Central memory CD4-positive, alpha-beta T cell (primary cell): ENCODE measurements at regions not wholly inside any gene's neighbourhood (a gene's known extent, or its start where the extent isn't known, plus 50 kb on each side); places are given as distances from the start of the nearest gene placed in this dataset.
A peak's percentile ranks its signal among the peaks of the same experiment; 100 is the strongest.

Experiments
- DNase-seq: peaks from one replicate; pipeline ENCODE4 v3.0.0; 2022

- DNase-seq: no peak
Observed at GRCh38 chr7:50208378-50208982, 96.0 kb upstream of the IKZF1 start.

GRCh38 chr7:50207686-50208255, 96.7 kb upstream of the IKZF1 start:
- no peak for DNase-seq

- no peak for DNase-seq
Observed at GRCh38 chr7:50207251-50207564, 97.3 kb upstream of the IKZF1 start.

GRCh38 chr7:50206453-50207250, 97.9 kb upstream of the IKZF1 start:
- peak; percentile 70 for DNase-seq

GRCh38 chr7:50205011-50205410, 99.5 kb upstream of the IKZF1 start:
- no peak for DNase-seq

GRCh38 chr7:50204581-50204980, 99.9 kb upstream of the IKZF1 start:
- DNase-seq: peak; percentile 44

GRCh38 chr7:50203521-50203920, 101.0 kb upstream of the IKZF1 start:
- DNase-seq: no peak

GRCh38 chr7:50202052-50202555, 102.4 kb upstream of the IKZF1 start:
- no peak for DNase-seq

- DNase-seq: no peak
Observed at GRCh38 chr7:50199824-50200223, 104.7 kb upstream of the IKZF1 start.

- DNase-seq: no peak
Observed at GRCh38 chr7:50197549-50197948, 104.5 kb upstream of the ZPBP start.

GRCh38 chr7:50196719-50197118, 103.7 kb upstream of the ZPBP start:
- no peak for DNase-seq

GRCh38 chr7:50190776-50191175, 97.7 kb upstream of the ZPBP start:
- no peak for DNase-seq

- DNase-seq: no peak
Observed at GRCh38 chr7:50189371-50189770, 96.3 kb upstream of the ZPBP start.

GRCh38 chr7:50185951-50186682, 93.1 kb upstream of the ZPBP start:
- DNase-seq: no peak

- no peak for DNase-seq
Observed at GRCh38 chr7:50185208-50185607, 92.2 kb upstream of the ZPBP start.

GRCh38 chr7:50184271-50184990, 91.4 kb upstream of the ZPBP start:
- no peak for DNase-seq

GRCh38 chr7:50182759-50183158, 89.7 kb upstream of the ZPBP start:
- DNase-seq: no peak

- no peak for DNase-seq
Observed at GRCh38 chr7:50181081-50181480, 88.0 kb upstream of the ZPBP start.

- no peak for DNase-seq
Observed at GRCh38 chr7:50178166-50178565, 85.1 kb upstream of the ZPBP start.

GRCh38 chr7:50174948-50175347, 81.9 kb upstream of the ZPBP start:
- no peak for DNase-seq

- peak; percentile 48 for DNase-seq
Observed at GRCh38 chr7:50166997-50167965, 74.2 kb upstream of the ZPBP start.
